ENCODE measurements at regions not wholly inside any gene's neighbourhood (a gene's known extent, or its start where the extent isn't known, plus 50 kb on each side); places are given as distances from the start of the nearest gene placed in this dataset.

DNA sequence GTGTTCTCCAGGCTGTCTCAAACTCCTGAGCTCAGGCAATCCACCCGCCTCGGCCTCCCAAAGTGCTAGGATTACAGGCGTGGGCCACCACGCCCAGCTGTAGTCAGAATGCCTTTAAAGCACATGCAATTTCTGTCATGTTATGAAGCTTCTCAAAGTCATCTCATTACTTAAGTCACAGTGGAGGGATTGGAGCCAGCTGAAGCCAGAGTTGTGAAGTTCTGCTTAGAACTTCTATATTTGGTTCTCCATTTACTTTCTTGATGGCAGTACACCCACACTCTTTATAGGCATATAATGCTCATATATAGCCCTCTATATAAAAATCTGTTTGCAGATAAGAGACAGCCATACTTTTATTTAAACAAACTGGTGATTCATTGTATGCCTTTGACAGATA lies 68.8 kb upstream of the CWC22 start:
- H3K9ac ChIP-seq = no peak overlapping the region
- TF ChIP-seq TEAD4 (IDR thresholded peaks at IDR 0.05; ENCODE audit: borderline replicate concordance, insufficient read depth) (no peak), EZH2phosphoT487 (IDR thresholded peaks at IDR 0.05; ENCODE audit: borderline replicate concordance, low read depth) (no peak), JUND (IDR thresholded peaks at IDR 0.05) (no peak), GABPA (IDR thresholded peaks at IDR 0.05; ENCODE audit: low read depth) (no peak), SMC3 (IDR thresholded peaks at IDR 0.05; ENCODE audit: low read depth, low read length) (no peak), FOXJ3 (CRISPR knock-in tag; IDR thresholded peaks at IDR 0.05) (no peak), RXRA (IDR thresholded peaks at IDR 0.05; ENCODE audit: borderline replicate concordance, low read depth) (no peak), MEF2A (IDR thresholded peaks at IDR 0.05; ENCODE audit: borderline replicate concordance, low read depth) (no peak), POLR2AphosphoS5 (IDR thresholded peaks at IDR 0.05; ENCODE audit: low read depth, low read length) (no peak), TCF12 (IDR thresholded peaks at IDR 0.05) (no peak), MXI1 (IDR thresholded peaks at IDR 0.05; ENCODE audit: low read depth, low read length) (no peak), ELF1 (IDR thresholded peaks at IDR 0.05) (no peak), RCOR1 (IDR thresholded peaks at IDR 0.05; ENCODE audit: low read length) (no peak), NRF1 (IDR thresholded peaks at IDR 0.05; ENCODE audit: low read depth, low read length) (no peak), RAD21 (IDR thresholded peaks at IDR 0.05; ENCODE audit: low read length) (no peak)
- TF ChIP-seq, protein P1, sequence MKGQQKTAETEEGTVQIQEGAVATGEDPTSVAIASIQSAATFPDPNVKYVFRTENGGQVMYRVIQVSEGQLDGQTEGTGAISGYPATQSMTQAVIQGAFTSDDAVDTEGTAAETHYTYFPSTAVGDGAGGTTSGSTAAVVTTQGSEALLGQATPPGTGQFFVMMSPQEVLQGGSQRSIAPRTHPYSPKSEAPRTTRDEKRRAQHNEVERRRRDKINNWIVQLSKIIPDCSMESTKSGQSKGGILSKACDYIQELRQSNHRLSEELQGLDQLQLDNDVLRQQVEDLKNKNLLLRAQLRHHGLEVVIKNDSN (IDR thresholded peaks at IDR 0.05; ENCODE audit: borderline replicate concordance, low read depth) = no peak
- TF ChIP-seq, protein P2, sequence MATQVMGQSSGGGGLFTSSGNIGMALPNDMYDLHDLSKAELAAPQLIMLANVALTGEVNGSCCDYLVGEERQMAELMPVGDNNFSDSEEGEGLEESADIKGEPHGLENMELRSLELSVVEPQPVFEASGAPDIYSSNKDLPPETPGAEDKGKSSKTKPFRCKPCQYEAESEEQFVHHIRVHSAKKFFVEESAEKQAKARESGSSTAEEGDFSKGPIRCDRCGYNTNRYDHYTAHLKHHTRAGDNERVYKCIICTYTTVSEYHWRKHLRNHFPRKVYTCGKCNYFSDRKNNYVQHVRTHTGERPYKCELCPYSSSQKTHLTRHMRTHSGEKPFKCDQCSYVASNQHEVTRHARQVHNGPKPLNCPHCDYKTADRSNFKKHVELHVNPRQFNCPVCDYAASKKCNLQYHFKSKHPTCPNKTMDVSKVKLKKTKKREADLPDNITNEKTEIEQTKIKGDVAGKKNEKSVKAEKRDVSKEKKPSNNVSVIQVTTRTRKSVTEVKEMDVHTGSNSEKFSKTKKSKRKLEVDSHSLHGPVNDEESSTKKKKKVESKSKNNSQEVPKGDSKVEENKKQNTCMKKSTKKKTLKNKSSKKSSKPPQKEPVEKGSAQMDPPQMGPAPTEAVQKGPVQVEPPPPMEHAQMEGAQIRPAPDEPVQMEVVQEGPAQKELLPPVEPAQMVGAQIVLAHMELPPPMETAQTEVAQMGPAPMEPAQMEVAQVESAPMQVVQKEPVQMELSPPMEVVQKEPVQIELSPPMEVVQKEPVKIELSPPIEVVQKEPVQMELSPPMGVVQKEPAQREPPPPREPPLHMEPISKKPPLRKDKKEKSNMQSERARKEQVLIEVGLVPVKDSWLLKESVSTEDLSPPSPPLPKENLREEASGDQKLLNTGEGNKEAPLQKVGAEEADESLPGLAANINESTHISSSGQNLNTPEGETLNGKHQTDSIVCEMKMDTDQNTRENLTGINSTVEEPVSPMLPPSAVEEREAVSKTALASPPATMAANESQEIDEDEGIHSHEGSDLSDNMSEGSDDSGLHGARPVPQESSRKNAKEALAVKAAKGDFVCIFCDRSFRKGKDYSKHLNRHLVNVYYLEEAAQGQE (IDR thresholded peaks at IDR 0.05; ENCODE audit: low read depth, low read length) = no peak
- TF ChIP-seq, protein P3, sequence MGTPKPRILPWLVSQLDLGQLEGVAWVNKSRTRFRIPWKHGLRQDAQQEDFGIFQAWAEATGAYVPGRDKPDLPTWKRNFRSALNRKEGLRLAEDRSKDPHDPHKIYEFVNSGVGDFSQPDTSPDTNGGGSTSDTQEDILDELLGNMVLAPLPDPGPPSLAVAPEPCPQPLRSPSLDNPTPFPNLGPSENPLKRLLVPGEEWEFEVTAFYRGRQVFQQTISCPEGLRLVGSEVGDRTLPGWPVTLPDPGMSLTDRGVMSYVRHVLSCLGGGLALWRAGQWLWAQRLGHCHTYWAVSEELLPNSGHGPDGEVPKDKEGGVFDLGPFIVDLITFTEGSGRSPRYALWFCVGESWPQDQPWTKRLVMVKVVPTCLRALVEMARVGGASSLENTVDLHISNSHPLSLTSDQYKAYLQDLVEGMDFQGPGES (IDR thresholded peaks at IDR 0.05; ENCODE audit: low read depth, low read length) = no peak
- no CpG with 5 or more reads among the region's 4 CpGs for WGBS (ENCODE audit: low lambda C conversion rate)

More for the DNA sequence above, 68.8 kb upstream of the CWC22 start:
- no peak for DNase-seq
- Histone ChIP-seq H3K9me3 (no peaks in the 10 kb centered on the region), H3K4me1 (ENCODE audit: control insufficient read depth in 1 of 2, insufficient read depth in 2 of 2, low read depth in 1 of 2, low read length in 1 of 2) (no peaks in the 10 kb centered on the region), H3K79me2 (ENCODE audit: insufficient read depth) (no peaks in the 10 kb centered on the region), H3K27me3 (ENCODE audit: insufficient read depth) (no peaks in the 10 kb centered on the region), H3K27ac (ENCODE audit: low read depth in 2 of 2, low read length in 1 of 2) (no peak overlapping the region), H3K9me2 (no peaks in the 10 kb centered on the region), H3K4me3 (ENCODE audit: low read depth in 2 of 2, low read length in 1 of 2) (no peak overlapping the region), H3K4me2 (no peak overlapping the region), H4K20me1 (ENCODE audit: insufficient read depth) (no peaks in the 10 kb centered on the region), H2AFZ (ENCODE audit: low read depth) (no peak overlapping the region), H3F3A (replicated peaks; ENCODE audit: insufficient read depth) (no peaks in the 10 kb centered on the region), H3K36me3 (replicated peaks in 1 of 2; ENCODE audit: control insufficient read depth in 1 of 2, insufficient read depth in 2 of 2, low read length in 1 of 2) (no peaks in the 10 kb centered on the region)
- ChIA-PET POLR2A (no interaction called here), CTCF (interaction anchor here (1.4 to 6.2 kb wide), 5 partner anchors 9 to 654 kb away, joined by 3 to 52 read pairs (median 3); no protein-coding TSS in a partner anchor)

Measured in SK-N-SH (cell line).